Uterus (tissue), 3 donors: ENCODE measurements at regions not wholly inside any gene's neighbourhood (a gene's known extent, or its start where the extent isn't known, plus 50 kb on each side); places are given as distances from the start of the nearest gene placed in this dataset.

Experiments used
- DNase-seq, 2 donors: peaks; one replicate each; pipeline ENCODE4 v3.0.0-alpha.2; 2019 to 2020
- H3K27ac ChIP-seq, 2 donors: fragments of 200-600 bp; sonication (generic); 1 replicate in 1 of 2; 2 replicates in 1 of 2; pipeline ENCODE4 v1.5.1; 2016 to 2018
- H3K27me3 ChIP-seq, 2 donors: fragments of 200-600 bp; sonication (generic); one replicate each; pipeline ENCODE4 v1.5.1; 2018 to 2019; ENCODE audit warnings: control low read depth in 1 of 2
- H3K36me3 ChIP-seq, 2 donors: fragments of 200-600 bp; sonication (generic); one replicate each; pipeline ENCODE4 v1.5.1; 2019; ENCODE audit warnings: control low read depth in 1 of 2
- H3K4me1 ChIP-seq, 2 donors: fragments of 200-600 bp; sonication (generic); one replicate each; pipeline ENCODE4 v1.5.1; 2018 to 2019; ENCODE audit warnings: control low read depth in 1 of 2
- H3K4me3 ChIP-seq, 2 donors: fragments of 200-600 bp; sonication (generic); 1 replicate in 1 of 2; 2 replicates in 1 of 2; pipeline ENCODE4 v1.5.1; 2018 to 2019; ENCODE audit warnings: mild to moderate bottlenecking in 1 of 2
- H3K9me3 ChIP-seq, 2 donors: fragments of 200-600 bp; sonication (generic); one replicate each; pipeline ENCODE4 v1.5.1; 2019; ENCODE audit warnings: control low read depth in 1 of 2
- POLR2A ChIP-seq, 2 donors: fragments of 450-650 bp; IDR thresholded peaks; one replicate each; pipeline ENCODE4 v1.6.1; 2016; ENCODE audit warnings: antibody characterized with exemption in 2 of 2, mild to moderate bottlenecking in 1 of 2, moderate library complexity in 1 of 2
- intact Hi-C: fragments of 100-400 bp; cut with DNase I; formaldehyde crosslinking; loops from one replicate; pipeline ENCODE4 v1.15.1; 2023; ENCODE audit warnings: low total_unique reads
- TF ChIP-seq, protein P1 (sequence below), 4 experiments: fragments of 200-600 bp in 2 of 4; fragments of 450-650 bp in 2 of 4; sonication (generic) in 2 of 4; IDR thresholded peaks; one replicate each; pipeline ENCODE4 v1.5.1; 2016 to 2019; ENCODE audit warnings: antibody characterized with exemption in 4 of 4, mild to moderate bottlenecking in 2 of 4, moderate library complexity in 1 of 4
- donor health status: DM: yes; HTN: yes; CAD: no.

DNA sequence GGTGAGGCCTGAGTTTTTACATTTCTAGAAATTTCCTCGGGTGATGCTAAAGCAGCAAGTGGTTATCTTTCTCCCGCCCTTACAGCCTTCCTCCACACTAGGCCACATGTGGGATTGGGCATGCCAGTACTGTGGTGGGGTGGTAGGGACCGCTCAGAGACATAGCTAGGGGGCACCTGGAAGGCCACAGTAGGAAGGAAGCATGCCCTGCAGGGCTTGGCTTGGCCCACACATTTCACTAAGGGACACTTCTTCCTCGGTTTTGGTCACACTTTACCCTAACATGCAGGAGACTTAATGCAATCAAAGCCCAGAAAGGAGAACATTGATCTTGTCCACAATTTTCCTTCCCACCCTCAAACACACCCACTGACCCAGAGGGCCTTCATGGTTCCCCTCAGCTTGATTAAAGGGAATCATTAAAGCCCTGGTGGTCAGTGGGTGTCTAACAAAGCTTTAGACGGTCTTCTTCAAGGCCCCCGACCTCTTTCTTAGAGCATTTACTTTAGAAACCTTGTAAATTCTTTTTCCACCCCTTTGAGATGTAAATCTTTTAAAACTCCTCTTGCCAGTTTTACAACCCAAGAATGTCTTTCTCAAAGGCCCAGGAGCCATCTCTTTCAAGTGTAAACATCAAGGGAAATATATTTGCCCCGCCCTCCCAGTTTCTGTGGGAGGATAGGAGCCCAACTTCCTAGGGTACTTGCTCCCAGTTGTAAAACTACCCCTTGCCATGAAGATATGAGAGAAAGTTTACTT is 246.4 kb upstream of the PTBP2 start:
- H3K27me3 ChIP-seq = no peaks in the 10 kb centered on the region
- H3K4me3 ChIP-seq = no peak overlapping the region
- TF ChIP-seq, protein P1, sequence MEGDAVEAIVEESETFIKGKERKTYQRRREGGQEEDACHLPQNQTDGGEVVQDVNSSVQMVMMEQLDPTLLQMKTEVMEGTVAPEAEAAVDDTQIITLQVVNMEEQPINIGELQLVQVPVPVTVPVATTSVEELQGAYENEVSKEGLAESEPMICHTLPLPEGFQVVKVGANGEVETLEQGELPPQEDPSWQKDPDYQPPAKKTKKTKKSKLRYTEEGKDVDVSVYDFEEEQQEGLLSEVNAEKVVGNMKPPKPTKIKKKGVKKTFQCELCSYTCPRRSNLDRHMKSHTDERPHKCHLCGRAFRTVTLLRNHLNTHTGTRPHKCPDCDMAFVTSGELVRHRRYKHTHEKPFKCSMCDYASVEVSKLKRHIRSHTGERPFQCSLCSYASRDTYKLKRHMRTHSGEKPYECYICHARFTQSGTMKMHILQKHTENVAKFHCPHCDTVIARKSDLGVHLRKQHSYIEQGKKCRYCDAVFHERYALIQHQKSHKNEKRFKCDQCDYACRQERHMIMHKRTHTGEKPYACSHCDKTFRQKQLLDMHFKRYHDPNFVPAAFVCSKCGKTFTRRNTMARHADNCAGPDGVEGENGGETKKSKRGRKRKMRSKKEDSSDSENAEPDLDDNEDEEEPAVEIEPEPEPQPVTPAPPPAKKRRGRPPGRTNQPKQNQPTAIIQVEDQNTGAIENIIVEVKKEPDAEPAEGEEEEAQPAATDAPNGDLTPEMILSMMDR (IDR thresholded peaks at IDR 0.05) = no peak
- no peak for TF ChIP-seq POLR2A (IDR thresholded peaks at IDR 0.05)
- H3K27ac ChIP-seq = no peak overlapping the region
- no peak for DNase-seq
- no peaks in the 10 kb centered on the region for H3K9me3 ChIP-seq
- intact Hi-C loops = no loop called here
- no peaks in the 10 kb centered on the region for H3K36me3 ChIP-seq
- no peaks in the 10 kb centered on the region for H3K4me1 ChIP-seq

- Histone ChIP-seq H3K4me3 (no peak overlapping the region), H3K36me3 (no peaks in the 10 kb centered on the region), H3K4me1 (no peaks in the 10 kb centered on the region), H3K27me3 (no peaks in the 10 kb centered on the region), H3K9me3 (no peaks in the 10 kb centered on the region), H3K27ac (no peak overlapping the region)
- TF ChIP-seq POLR2A (IDR thresholded peaks at IDR 0.05) = no peak
- TF ChIP-seq, protein P1 (IDR thresholded peaks at IDR 0.05) = no peak
- no peak for DNase-seq
- intact Hi-C loops = no loop called here
These were observed 245.7 kb upstream of the PTBP2 start for GRCh38 chr1:96475903-96476302.

DNA sequence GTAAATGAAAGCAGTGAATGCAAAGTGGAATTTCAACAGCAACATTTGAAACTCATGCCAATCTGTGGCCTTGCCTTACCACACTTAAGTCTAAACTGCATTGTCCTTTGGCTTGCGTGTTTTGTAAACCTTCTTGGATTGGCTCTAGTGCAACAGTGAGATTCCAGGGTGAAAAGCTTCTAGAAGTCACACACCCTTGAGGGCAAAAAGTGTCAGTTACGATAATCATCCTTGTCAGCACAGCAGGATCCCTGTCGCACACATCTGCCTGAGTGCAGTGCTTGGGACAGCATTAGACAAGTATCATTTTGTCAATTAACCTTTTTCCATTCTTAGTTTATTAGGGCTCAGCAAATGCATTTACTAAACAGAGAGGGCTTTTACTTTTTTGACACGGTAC is 243.4 kb upstream of the PTBP2 start:
- intact Hi-C loops = no loop called here
- Histone ChIP-seq H3K27me3 (no peaks in the 10 kb centered on the region), H3K4me1 (no peaks in the 10 kb centered on the region), H3K4me3 (no peak overlapping the region), H3K9me3 (no peaks in the 10 kb centered on the region), H3K36me3 (no peaks in the 10 kb centered on the region), H3K27ac (no peak overlapping the region)
- no peak for DNase-seq
- no peak for TF ChIP-seq POLR2A (IDR thresholded peaks at IDR 0.05)
- TF ChIP-seq, protein P1 (IDR thresholded peaks at IDR 0.05) = no peak

DNA sequence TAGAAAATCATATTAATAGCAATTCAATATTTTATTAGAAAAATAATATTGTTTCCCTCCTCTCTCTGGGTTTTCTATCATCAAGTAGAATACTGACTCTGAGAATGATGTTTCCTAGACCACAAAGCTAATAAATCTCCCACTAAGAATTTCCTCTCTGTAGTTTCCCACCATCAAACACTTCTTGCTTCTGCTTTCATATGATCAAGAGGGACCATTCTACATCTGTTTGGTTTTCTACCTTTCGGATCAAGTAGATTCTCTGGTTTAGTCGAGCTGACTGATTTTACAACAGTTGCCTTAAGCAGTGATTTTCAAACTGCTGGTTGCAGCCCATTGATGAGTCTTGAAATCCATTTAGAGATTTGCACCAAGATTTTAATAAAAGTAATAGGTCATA is 240.2 kb upstream of the PTBP2 start:
- H3K27me3 ChIP-seq = no peaks in the 10 kb centered on the region
- no peaks in the 10 kb centered on the region for H3K9me3 ChIP-seq
- no peaks in the 10 kb centered on the region for H3K36me3 ChIP-seq
- H3K27ac ChIP-seq = no peak overlapping the region
- intact Hi-C loops = no loop called here
- TF ChIP-seq, protein P1 (IDR thresholded peaks at IDR 0.05) = no peak
- no peak for TF ChIP-seq POLR2A (IDR thresholded peaks at IDR 0.05)
- DNase-seq = no peak
- H3K4me1 ChIP-seq = no peaks in the 10 kb centered on the region
- H3K4me3 ChIP-seq = no peak overlapping the region

DNA sequence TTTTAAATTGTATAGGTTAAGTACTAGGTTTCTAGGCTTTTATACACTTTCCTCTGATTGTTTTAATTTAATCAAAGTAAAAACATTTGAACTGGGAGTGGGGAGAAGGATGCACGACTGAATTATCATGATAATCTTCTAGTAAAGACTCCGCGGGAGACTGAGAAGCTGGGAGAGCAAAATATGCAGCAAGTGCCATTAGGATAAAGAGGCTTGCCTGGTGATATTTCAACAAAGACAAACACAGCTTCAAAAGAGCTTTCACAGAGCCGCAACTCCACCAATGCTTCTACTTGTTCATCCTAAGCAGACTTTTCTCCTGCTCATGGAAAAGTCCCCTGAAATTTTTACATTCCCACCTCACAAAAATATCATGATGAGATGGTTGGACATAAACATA is 239.0 kb upstream of the PTBP2 start:
- H3K4me1 ChIP-seq = no peaks in the 10 kb centered on the region
- no peak for DNase-seq
- H3K27ac ChIP-seq = no peak overlapping the region
- H3K27me3 ChIP-seq = no peaks in the 10 kb centered on the region
- intact Hi-C loops = no loop called here
- no peak overlapping the region for H3K4me3 ChIP-seq
- H3K9me3 ChIP-seq = no peaks in the 10 kb centered on the region
- no peak for TF ChIP-seq POLR2A (IDR thresholded peaks at IDR 0.05)
- TF ChIP-seq, protein P1 (IDR thresholded peaks at IDR 0.05) = no peak
- no peaks in the 10 kb centered on the region for H3K36me3 ChIP-seq
